ENCODE measurements at regions not wholly inside any gene's neighbourhood (a gene's known extent, or its start where the extent isn't known, plus 50 kb on each side); places are given as distances from the start of the nearest gene placed in this dataset.

DNA sequence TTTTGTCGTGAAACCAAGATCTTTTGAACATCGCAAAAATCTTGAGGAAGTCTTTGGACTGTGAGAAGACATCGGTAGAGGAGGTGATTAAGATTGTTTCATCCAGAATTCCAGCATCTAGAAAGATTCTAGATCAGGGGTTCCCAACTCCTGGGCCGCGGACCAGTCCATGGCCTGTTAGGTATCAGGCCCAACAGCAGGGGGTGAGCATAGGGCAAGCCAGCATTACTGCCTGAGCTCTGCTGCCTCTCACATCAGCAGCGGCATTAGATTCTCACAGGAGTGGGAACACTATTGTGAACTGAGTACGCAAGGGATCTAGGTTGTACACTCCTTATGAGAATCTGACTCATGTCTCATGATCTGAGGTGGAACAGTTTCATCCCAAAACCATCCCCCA is 600.6 kb upstream of the CDH11 start:
- TF ChIP-seq, protein P1, sequence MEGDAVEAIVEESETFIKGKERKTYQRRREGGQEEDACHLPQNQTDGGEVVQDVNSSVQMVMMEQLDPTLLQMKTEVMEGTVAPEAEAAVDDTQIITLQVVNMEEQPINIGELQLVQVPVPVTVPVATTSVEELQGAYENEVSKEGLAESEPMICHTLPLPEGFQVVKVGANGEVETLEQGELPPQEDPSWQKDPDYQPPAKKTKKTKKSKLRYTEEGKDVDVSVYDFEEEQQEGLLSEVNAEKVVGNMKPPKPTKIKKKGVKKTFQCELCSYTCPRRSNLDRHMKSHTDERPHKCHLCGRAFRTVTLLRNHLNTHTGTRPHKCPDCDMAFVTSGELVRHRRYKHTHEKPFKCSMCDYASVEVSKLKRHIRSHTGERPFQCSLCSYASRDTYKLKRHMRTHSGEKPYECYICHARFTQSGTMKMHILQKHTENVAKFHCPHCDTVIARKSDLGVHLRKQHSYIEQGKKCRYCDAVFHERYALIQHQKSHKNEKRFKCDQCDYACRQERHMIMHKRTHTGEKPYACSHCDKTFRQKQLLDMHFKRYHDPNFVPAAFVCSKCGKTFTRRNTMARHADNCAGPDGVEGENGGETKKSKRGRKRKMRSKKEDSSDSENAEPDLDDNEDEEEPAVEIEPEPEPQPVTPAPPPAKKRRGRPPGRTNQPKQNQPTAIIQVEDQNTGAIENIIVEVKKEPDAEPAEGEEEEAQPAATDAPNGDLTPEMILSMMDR (IDR thresholded peaks at IDR 0.05) = no peak
- TF ChIP-seq POLR2A (IDR thresholded peaks at IDR 0.05) (no peak), POLR2AphosphoS5 (IDR thresholded peaks at IDR 0.05; ENCODE audit: insufficient read depth in 1 of 2, low read depth in 1 of 2) (no peak)
